NT2/D1 (cell line): ENCODE measurements at regions not wholly inside any gene's neighbourhood (a gene's known extent, or its start where the extent isn't known, plus 50 kb on each side); places are given as distances from the start of the nearest gene placed in this dataset.

ENCODE experiments used
- SUZ12 ChIP-seq: IDR thresholded peaks from 2 replicates; pipeline ENCODE4 v1.6.1; 2011; ENCODE audit not compliant: insufficient read length, insufficient read depth; ENCODE audit errors: extremely low read depth
- ZNF274 ChIP-seq: IDR thresholded peaks from 2 replicates; pipeline ENCODE4 v1.6.1; 2011; ENCODE audit warnings: mild to moderate bottlenecking, low read depth, low read length

DNA sequence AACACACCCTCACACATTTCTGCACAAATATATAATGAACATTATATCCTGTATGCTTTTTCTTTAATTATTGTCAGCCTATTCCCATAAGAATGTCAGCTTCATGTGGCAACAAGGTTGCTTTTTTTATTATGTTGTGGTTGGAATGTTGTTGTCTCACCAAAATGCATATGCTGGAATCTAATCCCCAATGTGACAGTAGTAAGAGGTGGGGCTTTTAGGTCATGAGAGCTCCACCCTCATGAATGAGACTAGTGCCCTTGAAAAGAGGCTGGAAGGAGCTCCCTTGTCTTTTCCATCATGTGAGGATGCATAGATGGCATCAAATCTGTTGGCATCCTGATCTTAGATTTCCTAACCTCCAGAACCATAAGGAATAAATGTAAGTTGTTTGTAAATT lies 131.3 kb upstream of the IRX6 start:
- TF ChIP-seq ZNF274 (no peak), SUZ12 (no peak)
